ENCODE measurements at regions not wholly inside any gene's neighbourhood (a gene's known extent, or its start where the extent isn't known, plus 50 kb on each side); places are given as distances from the start of the nearest gene placed in this dataset.

DNA sequence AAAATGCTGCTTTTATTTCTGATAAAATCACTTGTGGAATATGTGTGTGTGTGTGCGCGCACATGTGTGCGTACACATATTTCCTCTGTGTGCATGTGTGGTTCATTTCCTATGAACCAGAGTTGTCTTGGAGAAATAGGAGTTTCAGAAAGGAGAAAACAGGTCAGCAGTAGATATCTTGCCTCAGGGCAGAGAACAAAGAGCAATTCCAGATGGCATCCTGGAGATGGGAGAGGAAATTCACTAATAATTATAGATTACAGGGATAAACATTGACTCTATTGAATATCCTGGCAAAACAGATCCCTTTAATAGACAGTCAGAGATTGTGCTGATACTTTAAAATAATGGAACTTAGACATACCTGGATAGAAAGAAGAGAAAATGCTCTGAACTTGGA, 298.0 kb downstream of the TRIB2 start:
- no peak for DNase-seq

DNA sequence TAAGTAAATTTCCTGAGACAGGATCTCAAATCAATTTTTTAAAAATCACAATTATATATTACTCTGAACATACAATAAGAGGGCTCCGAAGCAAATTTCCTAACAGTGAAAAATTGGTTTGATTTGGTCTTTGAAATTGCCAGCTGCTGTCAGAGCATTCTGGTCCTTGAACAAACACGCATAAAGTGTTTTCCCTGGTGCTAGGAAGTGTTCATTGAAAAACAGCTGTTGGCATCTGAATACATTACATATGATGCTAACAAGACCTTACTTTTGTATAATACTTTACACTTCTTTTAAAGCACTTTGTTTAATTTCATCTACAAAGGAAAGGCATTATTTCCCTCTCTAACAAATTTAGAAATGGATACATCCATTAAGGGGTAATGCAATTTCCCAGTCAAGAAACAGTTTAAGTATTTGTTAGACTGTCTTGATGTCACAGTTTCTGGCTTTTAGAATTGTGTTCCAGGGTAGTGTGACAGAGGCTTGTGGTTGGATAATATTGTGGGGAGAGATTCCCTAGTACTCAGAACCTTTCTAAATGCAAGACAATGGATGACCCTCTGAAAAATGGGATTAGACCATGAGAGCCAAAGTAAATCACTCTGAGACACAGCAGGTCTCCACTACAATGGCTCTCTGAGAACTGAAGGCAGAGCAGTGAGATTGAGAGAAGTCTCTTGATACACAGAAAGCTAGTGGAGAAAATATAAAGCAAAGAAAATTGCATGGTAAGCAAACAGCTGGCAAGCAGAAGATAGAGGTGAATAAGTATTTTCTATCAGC, 299.0 kb downstream of the TRIB2 start:
- no peak for DNase-seq

DNA sequence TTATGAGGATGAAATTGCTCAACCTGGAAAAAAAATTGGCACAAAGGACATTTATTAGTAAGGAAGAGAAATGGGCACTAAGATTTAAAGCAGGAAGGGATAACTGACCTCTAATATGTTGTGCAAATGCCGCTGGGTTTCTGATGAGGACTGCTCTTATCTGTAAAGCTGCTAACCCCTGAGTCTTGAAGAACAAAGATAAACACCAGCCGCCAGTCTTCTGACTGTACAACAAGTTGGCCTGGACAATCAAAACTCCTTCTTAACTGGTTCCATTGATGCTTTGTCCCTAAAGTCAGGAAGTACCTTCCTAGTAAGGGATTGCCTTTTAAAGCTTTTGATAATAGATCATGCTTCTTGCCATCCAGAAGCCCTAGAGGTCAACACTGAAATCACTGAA, 301.8 kb downstream of the TRIB2 start:
- DNase-seq, result no peak

DNA sequence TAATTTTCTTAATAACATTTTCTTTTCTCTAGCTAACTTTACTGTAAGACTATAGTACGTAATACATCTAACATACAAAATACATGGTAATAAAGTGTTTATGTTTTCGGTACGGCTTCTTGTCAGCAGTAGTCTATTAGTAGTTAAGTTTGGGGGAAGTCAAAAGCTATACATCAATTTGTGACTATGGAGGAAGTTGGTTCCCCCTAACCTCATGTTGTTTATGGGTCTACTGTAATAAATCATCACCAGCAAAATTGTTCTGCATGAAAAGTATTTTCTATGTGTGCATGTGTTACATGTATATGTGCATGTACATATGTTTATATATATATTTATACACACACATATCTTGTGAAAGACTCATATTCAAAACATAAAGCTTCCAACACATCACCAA, 303.0 kb downstream of the TRIB2 start:
- no peak for DNase-seq

DNA sequence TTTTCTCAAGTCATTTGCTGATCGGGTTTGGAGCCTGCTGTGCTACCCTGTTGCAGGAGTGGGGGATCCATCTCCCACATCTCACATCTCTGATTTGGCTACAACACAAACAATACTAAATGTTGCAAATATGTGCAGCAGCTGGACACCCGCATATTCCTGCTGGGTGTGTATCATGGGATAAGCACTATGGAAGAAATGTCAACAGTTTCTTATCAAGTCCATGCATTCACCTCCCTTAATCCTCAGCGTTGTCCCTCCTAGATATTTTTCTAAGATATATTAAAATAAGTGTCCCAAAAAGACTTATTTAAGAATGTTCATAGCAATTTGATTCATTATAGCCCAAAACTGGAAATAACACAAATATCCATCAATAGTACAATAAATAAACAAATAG, 303.7 kb downstream of the TRIB2 start:
- DNase-seq, result no peak

DNA sequence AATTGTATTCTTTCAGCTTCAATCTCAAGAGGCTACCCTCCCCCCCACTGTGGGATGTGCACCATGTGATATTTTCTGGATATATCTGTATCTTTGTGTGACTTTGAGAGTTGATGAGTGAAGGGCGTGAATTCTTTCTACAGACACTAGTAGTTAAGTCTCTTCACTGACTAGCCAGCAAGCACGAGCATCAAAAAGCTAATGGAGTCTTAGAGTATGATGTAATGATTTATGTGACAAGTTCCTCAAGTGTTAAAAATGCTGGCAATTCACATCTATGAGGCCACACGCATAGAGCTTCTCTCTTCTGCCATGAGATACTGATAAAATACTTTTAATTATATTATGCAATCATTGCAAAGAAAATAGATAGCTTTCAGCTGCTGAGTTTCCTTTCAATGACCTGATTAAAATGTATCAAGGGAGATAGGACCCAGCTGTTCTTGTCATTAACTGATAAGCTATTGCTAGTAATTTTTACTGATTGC, 304.8 kb downstream of the TRIB2 start:
- DNase-seq, result peak; percentile 30

DNA sequence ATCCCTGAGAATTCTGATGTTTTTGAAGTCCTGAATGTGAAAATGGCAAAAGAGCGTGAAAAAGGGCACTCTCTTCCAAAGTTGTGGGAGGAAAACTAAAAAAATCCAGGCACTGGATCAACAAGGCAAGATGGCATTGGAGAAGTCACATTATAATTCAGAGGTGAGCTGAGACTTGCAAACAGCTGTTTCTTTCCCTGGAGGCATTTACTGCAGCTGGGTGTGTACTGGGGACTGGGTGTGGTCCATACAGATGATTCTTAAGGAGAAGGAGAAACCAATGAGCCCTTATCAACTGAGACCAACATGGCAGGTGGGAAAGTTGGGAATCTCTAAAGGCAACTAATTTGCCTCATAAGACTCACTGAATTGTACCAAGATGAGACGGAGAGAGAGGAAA, 313.9 kb downstream of the TRIB2 start:
- no peak for DNase-seq

DNA sequence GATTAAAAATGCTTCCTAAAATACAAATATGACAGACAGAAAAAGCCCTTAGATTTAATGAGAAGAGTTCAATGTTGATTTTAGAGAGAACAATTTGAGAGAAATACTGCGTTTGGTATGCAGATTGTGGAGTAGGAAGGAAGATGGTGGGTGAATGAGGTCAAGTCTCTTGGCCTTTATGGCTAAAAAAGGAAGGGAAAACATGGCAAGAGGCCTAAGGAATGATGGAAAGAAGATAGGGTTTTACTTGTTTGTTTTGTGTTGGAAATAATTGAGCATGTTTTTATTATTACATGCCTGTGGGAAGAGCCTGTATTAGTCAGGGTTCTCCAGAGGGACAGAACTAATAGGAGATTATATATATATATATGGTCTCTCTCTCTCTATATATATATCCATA, 318.1 kb downstream of the TRIB2 start:
- DNase-seq, result no peak

DNA sequence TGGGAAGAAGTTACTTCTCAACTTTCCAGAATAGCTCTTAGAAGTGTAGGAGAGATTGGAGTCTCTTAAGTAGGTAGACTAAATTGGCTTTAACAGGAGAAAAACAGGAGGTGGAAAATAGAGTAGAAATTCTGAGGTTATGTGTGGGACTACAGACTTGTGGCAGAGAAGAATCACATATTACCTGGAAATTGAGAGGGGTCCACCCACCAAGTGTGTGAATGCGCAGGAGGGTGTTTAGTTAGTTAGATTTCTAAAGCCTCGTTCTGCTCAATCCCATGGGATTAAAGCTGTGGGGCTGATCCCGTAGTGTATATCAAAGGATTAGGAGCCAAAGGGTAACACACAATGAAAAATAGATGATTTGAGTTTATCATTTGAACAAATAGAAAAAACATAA, 319.1 kb downstream of the TRIB2 start:
- no peak for DNase-seq

DNA sequence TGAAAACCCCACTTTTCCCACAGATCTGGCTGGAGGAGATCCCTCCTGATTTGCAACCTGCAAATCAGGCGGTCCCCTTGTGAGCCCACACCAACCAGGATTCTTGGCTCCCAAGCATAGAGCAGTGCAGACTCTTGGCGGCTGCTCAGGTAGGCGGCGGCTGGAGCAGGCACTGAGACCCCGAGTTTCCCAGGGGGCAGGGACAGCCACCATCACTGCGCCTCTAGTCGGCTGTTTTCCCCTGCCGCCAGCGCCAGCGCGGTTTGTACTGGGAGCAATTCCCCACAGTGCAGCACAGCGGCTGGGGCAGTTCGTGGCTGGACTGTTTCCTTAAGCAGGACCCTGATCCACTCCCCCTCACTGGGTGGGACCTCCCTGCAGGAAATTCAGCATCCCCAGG, 323.3 kb downstream of the TRIB2 start:
- no peak for DNase-seq

DNA sequence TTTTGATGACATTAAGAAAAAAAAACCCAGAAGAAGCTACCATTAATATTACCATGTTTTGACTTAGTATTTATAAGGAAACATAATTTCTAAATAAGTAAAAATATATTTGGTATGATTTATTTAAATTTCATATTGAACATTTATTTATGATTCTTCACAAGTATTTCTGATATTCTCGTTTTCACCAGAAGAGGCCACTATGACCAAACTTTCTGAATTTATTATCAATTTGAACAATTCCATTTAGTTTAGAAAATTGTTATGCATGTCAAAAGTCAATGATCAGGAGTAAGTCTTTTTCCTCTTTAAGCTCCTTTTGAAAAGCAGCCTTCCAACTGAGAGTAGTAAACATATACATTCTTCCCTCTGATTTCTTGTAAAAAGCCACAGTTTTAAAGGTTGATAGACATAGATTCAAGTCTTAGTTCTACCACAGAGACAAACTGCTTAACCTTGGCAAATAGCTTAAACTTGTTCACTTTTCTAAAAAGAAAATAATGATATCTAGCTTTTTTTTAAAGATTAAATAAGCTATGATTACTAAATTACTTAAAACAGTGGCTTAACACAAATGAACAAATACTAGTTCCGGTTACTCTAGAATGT, 329.9 kb downstream of the TRIB2 start:
- DNase-seq, result no peak

DNA sequence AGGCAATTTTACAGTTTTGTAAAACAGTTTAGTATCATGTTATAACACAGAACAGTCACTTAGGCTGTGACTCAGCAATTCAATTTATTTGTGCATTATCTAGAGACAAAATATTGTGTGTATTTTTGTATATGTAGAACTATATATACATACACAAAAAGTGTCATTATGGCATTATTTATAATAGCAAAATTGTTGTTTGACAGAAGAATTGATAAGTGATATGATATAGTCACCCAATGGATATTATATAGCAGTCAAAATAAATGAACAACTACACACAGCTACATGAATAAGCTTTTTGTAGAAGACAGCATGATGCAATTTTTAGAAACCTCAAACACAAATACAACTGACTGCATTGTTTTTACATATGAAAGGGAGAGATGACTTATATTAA, 334.0 kb downstream of the TRIB2 start:
- no peak for DNase-seq

DNA sequence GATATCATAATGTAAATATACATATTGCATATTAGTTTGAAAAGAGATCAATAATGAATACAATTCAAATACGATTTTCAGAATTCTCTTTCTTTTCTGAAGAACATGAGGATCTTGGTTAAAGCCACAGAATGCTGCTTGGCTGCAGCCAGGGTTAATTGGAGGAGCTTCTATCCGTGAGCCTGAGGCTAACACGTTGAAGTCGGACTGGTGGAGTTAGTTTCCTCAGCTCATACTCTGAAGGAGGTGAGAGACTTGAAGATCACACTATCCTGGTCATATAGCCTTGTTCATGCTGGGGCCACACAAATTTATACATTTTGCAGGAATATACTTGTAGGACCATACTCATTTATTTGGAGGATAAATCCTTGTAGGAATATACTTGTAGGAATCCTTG, 335.8 kb downstream of the TRIB2 start:
- DNase-seq, result no peak

DNA sequence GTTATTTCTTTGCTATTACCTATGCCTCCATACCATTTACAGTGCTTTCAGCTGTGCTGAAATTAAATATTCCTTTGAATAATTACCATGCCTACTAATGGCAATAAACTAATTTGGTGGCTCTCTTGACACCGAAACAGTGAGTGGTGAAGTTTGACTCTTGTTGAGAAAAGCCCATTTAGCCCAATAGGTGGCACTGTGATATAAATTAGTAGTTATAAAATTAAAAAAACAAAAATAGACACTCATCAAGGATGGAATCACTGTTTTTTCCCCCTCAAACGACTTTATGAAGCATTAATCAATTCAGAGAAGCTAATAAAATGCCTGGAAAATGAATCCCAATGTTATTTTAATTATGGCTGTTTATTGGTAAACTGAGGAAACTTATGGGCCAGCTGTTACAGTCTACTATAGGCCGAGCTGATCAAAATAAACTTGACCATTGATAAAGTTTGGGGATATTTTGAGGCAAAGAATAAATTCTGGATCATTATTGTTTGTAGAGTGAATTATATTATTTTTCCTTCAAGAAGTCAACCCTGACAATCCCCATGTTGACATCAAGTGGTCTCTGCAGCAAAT, 339.6 kb downstream of the TRIB2 start:
- DNase-seq, result peak; percentile 5

DNA sequence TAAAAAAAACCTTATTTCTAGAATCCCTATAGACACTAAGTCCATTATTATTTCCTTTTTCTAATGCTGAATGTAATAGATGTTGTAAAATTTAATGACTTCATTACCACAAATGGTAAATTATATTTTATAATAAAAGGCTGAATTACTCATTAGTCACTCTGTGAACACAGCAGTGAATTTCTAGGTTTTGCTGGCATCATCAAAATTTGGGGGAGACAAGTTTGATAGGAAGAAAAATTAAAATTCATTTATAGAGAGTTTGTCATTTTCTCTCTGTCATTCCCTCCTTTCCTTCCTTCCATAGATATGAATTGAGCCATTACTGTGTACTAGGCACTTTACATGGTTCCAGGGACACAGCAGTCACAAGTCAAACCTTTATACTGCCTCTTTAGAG, 340.9 kb downstream of the TRIB2 start:
- DNase-seq, result no peak

DNA sequence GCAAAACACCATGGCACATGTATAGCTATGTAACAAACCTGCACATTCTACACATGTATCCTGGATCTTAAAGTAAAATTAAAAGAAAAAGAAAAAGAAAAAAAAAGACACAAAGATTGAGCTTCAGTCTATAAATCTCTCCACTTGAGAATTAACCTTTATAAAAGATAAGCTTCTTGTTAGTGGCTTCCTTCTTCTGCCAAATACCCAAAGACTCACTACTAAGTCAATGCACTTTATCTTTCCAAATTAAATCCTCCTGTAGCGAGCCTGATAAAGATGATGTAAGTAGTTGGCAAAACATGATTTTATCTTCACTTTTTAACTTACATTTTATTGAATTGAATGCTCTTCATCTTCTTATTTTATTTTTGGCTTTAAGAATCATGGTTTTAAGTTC, 349.9 kb downstream of the TRIB2 start:
- no peak for DNase-seq

DNA sequence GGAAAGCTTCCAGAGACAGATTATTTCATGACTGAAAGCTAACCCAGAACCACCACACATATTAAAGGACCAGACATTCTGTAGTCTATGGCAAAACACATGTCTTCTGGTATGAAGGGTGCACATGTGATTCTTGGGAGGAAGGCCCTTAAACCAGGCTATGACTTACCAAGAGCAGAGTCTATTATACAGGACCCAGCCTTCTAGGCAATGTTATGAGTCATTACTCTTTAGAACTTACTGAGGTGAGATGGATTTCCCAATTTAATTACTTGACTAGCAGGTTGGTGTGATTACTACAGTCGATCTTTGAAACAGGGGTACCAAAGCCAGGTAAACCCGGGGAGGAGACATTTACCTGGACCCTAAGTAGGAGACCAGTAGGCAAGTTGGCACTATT, 350.8 kb downstream of the TRIB2 start:
- no peak for DNase-seq

DNA sequence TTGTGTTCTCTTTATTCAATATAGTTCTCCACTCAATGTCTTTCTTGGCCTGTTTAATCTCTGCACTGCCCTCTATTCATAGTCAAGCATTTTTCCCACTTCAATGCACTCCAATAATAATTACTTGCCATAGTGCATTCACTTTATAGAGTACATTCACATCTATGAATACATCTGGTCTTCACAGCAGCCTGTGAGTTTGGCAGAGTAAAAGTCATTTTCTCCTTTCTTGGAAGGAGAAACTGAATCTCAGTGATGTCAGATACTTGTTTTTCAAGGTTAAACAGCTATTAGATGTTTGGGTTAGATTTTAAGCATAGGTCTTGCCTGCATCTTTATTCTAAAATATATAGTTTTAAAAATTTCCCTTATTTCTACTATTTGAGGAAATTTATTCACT, 373.2 kb downstream of the TRIB2 start:
- DNase-seq, result no peak

DNA sequence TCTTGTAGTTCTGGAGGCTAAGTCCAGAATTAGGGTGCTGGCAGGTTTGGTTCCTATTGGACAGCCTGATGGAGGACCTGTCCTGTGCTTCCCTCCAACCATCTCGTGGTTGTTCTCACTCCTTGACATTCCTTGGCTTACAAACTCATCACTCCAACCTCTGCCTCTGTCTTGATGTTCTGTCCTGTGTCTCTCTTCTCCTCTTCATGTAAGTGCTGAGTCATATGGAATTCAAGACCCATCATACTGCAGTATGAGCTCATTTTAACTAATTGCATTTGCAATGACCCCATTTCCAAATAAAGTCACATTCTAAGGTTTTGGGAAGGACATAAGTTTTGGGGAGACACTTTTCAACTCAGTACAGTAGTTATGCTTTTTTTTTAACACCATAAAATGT, 374.7 kb downstream of the TRIB2 start:
- DNase-seq, result no peak

DNA sequence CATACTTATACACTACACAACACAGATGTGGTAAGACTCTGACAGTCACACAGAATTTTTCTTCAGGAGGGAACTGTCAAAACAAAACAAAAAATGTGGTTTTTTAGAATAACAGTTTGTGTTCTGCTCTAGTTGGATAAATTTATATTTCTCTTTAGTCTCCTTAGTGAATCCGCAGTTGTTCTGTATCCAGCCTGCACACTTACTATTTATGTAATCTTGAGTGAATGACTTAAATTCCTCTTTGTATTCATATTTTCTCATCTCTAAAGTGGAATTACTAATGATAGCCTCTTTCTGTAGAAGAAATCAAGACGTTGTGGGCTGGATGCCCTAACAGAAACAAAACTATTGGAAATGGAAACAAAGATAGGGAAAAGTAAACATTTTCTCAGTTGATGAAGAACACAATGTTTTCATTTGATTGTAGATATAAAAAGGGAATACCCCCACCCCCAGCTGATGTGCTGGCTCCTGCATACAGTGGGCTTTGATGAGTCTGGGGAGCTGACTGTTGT, 375.2 kb downstream of the TRIB2 start:
- DNase-seq, result no peak

DNA sequence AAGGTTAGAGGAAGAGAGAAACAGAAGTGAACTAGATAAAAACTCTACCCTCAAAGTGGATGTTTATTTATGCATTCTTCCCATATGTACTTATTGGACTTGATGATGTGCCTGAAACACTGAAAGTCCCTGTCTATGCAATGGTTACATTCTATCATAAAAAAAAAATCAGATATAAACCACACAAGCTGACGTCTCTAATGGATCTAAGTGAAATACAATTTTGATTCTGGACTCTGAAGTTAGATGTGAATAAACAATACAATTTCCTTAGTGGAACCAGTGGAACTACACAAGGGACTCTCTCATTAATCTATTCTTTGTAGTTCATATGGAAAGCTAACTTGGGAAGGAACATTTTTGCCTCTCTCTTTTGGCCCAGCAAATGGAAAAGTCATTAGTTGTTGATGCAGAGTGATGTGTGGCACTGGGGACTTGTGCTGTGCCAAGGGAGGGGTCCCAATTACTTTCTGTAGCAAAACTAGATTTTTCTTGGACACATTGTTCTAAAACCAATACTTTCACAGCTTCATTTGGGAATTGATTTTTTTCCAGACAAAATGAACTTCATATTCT, 376.8 kb downstream of the TRIB2 start:
- no peak for DNase-seq

DNA sequence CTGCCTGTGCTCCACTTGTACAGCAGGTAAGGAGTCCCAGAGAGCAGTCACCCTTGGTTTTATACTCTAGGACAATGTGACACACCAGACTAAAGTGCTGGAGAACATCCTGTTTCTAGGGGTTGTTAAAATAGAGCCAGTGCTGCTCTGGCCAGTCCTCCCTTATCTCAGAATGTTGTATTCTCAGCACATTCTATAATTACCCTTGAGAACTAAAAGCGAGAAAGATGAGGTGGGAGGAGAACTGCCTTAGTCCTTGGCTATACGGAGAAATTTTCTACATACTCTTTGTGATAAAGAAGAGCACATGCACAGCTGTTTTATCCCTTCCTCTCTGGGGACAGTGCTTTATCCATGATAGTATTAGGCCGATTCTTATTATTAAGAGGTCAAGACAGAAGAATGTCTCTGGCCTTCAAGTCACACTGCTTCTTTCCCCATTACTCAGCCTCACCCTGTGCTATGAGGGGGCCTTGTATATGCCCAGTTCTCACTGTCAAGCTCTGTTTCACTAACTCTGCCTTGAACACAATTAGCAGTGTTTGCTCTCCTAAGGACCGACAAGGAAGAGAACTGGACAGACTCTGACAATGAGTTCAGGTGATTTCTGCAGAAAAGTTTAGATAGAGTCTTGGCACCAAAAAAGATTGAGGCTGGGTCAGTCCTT, 385.8 kb downstream of the TRIB2 start:
- no peak for DNase-seq
